Astrocyte of the spinal cord (primary cell): ENCODE measurements at regions not wholly inside any gene's neighbourhood (a gene's known extent, or its start where the extent isn't known, plus 50 kb on each side); places are given as distances from the start of the nearest gene placed in this dataset.

ENCODE experiments used
- DNase-seq: peaks from one replicate; pipeline ENCODE4 v3.0.0; 2011; ENCODE audit warnings: low read depth, low spot score
- H3K4me3 ChIP-seq: 2 replicates; pipeline ENCODE4 v1.5.1; 2011; ENCODE audit warnings: low read depth, mild to moderate bottlenecking, low read length, moderate library complexity
- in situ Hi-C: cut with HindIII; loops from 2 replicates; pipeline ENCODE4 v1.10.0; 2017; ENCODE audit warnings: low sequenced_read_pairs
- TF ChIP-seq, protein P1 (sequence below): IDR thresholded peaks from 2 replicates; pipeline ENCODE4 v1.5.1; 2012; ENCODE audit warnings: low read depth, mild to moderate bottlenecking, low read length, inconsistent platforms

DNA sequence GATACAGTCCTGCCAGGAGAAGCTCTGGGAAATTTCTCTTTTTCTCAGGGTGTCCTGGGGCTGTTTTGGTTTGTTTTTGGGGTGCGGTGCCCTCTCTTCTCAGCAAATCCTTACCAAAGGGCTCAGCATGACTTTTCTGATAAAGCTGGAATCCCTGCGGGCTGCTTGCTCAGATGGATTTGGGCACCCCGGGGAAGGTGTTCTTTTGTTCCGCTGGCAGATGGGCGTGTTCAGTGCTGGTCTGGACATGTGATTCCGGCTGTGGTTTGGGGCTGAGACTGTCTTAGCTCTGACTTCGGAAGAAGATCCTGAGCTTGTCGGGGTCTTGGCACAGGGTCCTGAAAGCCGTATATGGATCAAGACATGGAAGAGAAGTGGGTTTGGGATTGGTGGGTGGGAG lies 134.2 kb upstream of the SPRED2 start:
- in situ Hi-C loops: no loop called here
- TF ChIP-seq, protein P1, sequence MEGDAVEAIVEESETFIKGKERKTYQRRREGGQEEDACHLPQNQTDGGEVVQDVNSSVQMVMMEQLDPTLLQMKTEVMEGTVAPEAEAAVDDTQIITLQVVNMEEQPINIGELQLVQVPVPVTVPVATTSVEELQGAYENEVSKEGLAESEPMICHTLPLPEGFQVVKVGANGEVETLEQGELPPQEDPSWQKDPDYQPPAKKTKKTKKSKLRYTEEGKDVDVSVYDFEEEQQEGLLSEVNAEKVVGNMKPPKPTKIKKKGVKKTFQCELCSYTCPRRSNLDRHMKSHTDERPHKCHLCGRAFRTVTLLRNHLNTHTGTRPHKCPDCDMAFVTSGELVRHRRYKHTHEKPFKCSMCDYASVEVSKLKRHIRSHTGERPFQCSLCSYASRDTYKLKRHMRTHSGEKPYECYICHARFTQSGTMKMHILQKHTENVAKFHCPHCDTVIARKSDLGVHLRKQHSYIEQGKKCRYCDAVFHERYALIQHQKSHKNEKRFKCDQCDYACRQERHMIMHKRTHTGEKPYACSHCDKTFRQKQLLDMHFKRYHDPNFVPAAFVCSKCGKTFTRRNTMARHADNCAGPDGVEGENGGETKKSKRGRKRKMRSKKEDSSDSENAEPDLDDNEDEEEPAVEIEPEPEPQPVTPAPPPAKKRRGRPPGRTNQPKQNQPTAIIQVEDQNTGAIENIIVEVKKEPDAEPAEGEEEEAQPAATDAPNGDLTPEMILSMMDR: no peak
- no peak for DNase-seq
- peak overlapping the region; percentile 20 for H3K4me3 ChIP-seq

DNA sequence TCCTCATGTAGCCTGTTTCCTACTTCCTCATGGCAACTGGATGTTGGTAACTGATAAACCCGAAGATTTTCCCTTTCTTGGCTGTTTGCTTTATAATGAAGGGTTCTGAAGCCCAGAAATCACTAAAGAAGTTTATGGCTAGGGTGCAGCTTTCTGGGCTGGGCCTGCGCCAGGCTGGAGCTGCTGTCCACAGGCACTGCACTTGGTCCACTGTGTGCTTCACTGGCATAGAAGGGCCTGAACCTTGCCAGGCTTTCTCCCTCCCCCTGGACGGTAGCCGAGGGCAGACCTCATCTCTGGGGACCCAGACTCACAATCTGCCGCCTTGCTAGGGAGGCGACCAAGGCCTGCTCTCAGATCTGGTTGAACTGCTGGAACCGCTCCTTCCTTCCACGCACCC lies 133.3 kb upstream of the SPRED2 start:
- no peak for DNase-seq
- in situ Hi-C loops: no loop called here
- TF ChIP-seq, protein P1: no peak
- no peak overlapping the region for H3K4me3 ChIP-seq

DNA sequence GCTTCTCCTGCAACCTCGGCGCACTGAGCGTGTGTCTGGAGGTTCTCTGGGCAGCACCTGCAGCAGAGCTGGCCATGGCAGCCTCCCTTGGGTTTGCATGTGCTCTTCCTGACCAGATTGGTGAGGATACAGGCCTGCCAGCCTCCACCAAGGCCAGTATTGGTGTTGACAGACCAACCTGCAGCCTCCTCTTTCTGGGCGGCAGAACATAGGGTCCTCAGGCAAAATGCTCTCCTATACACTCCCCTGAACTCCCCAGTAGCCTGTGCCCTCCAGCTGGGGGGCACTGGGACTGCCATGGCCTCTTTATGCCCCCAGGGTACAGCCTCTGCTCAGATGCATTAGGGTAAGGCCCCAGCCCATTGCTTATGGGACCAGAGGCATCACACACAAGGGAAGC lies 131.9 kb upstream of the SPRED2 start:
- in situ Hi-C loops: no loop called here
- no peak overlapping the region for H3K4me3 ChIP-seq
- DNase-seq: no peak
- TF ChIP-seq, protein P1: no peak

- TF ChIP-seq, protein P1: no peak
- H3K4me3 ChIP-seq: no peak overlapping the region
- in situ Hi-C loops: no loop called here
- no peak for DNase-seq
Observed at GRCh38 chr2:65562890-65563289, 130.5 kb upstream of the SPRED2 start.

DNA sequence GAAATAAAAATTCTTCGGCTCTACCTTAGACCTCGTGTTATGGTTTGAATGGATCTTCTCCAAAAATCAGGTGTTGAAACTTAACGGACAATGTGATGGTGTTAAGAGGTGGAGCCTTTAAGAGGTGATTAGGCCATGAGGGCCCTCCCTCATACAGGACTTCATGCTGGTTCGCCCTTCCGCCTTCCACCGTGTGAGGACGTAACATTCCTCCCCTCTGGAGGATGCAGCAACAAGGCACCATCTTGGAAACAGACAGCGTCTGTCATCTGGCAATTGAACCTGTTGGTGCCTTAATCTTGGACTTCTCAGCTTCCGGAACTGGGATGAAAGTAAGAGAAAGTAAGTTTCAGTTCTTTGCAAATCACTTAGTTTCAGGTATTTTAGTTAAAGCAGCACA lies 126.3 kb upstream of the SPRED2 start:
- TF ChIP-seq, protein P1: no peak
- in situ Hi-C loops: no loop called here

GRCh38 chr2:65557616-65558573 lies 125.5 kb upstream of the SPRED2 start:
- in situ Hi-C loops: no loop called here
- TF ChIP-seq, protein P1: no peak
- no peak overlapping the region for H3K4me3 ChIP-seq
- no peak for DNase-seq

More for the DNA sequence above, 126.3 kb upstream of the SPRED2 start:
- no peak overlapping the region for H3K4me3 ChIP-seq
- DNase-seq: no peak
